Liver (tissue), 3 donors: ENCODE measurements at regions not wholly inside any gene's neighbourhood (a gene's known extent, or its start where the extent isn't known, plus 50 kb on each side); places are given as distances from the start of the nearest gene placed in this dataset.
"Not testable (repeated sequence)": the region's sequence is repeated elsewhere in the genome, so short reads cannot be mapped to it uniquely, and the experiment has no call there.

Source experiments
- EGR1 ChIP-seq, 2 donors: IDR thresholded peaks; 2 replicates each; pipeline ENCODE4 v1.6.1; 2016 to 2018; ENCODE audit warnings: antibody characterized with exemption in 2 of 2, low read depth in 2 of 2
- FOXA2 ChIP-seq: IDR thresholded peaks from 2 replicates; pipeline ENCODE4 v1.6.1; 2016; ENCODE audit warnings: antibody characterized with exemption
- YY1 ChIP-seq: IDR thresholded peaks from 2 replicates; pipeline ENCODE4 v1.6.1; 2016; ENCODE audit warnings: antibody characterized with exemption, mild to moderate bottlenecking
- TF ChIP-seq, protein P1 (sequence below): fragments of 150-350 bp; IDR thresholded peaks from 2 replicates; pipeline ENCODE4 v1.5.1; 2017; ENCODE audit warnings: improper control_type of control experiment, low read depth, low read length; ENCODE audit not compliant: missing input control
- TF ChIP-seq, protein P2 (sequence below): IDR thresholded peaks from 2 replicates; pipeline ENCODE4 v1.6.1; 2016; ENCODE audit warnings: antibody characterized with exemption, mild to moderate bottlenecking
- donor health status: healthy.
- donor health status: healthy.

DNA sequence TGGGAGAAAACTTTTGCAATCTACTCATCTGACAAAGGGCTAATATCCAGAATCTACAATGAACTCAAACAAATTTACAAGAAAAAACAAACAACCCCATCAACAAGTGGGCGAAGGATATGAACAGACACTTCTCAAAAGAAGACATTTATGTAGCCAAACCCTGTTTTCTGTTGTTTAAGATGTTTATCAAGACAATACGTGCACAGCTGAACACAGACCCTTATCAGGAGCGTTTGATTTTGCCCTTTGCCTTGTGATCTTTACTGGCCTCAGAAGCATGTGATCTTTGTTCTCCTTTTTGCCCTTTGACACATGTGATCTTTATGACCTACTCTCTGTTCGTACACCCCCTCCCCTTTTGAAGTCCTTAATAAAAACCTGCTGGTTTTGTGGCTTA, 83.7 kb downstream of the VCAM1 start:
- TF ChIP-seq FOXA2; YY1; EGR1 (IDR thresholded peaks at IDR 0.05; ENCODE audit: low read depth in 2 of 2): not testable (repeated sequence)
- TF ChIP-seq, protein P1, sequence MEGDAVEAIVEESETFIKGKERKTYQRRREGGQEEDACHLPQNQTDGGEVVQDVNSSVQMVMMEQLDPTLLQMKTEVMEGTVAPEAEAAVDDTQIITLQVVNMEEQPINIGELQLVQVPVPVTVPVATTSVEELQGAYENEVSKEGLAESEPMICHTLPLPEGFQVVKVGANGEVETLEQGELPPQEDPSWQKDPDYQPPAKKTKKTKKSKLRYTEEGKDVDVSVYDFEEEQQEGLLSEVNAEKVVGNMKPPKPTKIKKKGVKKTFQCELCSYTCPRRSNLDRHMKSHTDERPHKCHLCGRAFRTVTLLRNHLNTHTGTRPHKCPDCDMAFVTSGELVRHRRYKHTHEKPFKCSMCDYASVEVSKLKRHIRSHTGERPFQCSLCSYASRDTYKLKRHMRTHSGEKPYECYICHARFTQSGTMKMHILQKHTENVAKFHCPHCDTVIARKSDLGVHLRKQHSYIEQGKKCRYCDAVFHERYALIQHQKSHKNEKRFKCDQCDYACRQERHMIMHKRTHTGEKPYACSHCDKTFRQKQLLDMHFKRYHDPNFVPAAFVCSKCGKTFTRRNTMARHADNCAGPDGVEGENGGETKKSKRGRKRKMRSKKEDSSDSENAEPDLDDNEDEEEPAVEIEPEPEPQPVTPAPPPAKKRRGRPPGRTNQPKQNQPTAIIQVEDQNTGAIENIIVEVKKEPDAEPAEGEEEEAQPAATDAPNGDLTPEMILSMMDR, result not testable (repeated sequence)
- TF ChIP-seq, protein P2, sequence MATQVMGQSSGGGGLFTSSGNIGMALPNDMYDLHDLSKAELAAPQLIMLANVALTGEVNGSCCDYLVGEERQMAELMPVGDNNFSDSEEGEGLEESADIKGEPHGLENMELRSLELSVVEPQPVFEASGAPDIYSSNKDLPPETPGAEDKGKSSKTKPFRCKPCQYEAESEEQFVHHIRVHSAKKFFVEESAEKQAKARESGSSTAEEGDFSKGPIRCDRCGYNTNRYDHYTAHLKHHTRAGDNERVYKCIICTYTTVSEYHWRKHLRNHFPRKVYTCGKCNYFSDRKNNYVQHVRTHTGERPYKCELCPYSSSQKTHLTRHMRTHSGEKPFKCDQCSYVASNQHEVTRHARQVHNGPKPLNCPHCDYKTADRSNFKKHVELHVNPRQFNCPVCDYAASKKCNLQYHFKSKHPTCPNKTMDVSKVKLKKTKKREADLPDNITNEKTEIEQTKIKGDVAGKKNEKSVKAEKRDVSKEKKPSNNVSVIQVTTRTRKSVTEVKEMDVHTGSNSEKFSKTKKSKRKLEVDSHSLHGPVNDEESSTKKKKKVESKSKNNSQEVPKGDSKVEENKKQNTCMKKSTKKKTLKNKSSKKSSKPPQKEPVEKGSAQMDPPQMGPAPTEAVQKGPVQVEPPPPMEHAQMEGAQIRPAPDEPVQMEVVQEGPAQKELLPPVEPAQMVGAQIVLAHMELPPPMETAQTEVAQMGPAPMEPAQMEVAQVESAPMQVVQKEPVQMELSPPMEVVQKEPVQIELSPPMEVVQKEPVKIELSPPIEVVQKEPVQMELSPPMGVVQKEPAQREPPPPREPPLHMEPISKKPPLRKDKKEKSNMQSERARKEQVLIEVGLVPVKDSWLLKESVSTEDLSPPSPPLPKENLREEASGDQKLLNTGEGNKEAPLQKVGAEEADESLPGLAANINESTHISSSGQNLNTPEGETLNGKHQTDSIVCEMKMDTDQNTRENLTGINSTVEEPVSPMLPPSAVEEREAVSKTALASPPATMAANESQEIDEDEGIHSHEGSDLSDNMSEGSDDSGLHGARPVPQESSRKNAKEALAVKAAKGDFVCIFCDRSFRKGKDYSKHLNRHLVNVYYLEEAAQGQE, result not testable (repeated sequence)
